Activated CD4-positive, alpha-beta memory T cell treated with anti-CD3 and anti-CD28 coated beads, Interleukin-2, amount 10 ng/mL, durations not matched to agents 7 days and 5 days (primary cell): ENCODE measurements at regions not wholly inside any gene's neighbourhood (a gene's known extent, or its start where the extent isn't known, plus 50 kb on each side); places are given as distances from the start of the nearest gene placed in this dataset.

Experiments
- CTCF ChIA-PET: fragments of 350-600 bp; sonication (Branson Sonifier 250); formaldehyde crosslinking; loops from one replicate; lab custom pipeline; 2021; ENCODE audit warnings: antibody characterized with exemption, inconsistent platforms; lab: Charles Lee
- POLR2A ChIA-PET: fragments of 350-600 bp; sonication (Branson Sonifier 250); formaldehyde crosslinking; loops from one replicate; lab custom pipeline; 2021; ENCODE audit warnings: antibody characterized with exemption; lab: Charles Lee
- DNase-seq: peaks from one replicate; pipeline ENCODE4 v3.0.0-alpha.2; 2020
- H3K27ac Mint-ChIP-seq: one replicate; pipeline ENCODE4 v1.8.0; 2021; ENCODE audit warnings: mild to moderate bottlenecking, mixed read lengths
- H3K27me3 Mint-ChIP-seq: one replicate; pipeline ENCODE4 v1.8.0; 2021; ENCODE audit warnings: mixed read lengths
- H3K36me3 Mint-ChIP-seq: one replicate; pipeline ENCODE4 v1.8.0; 2021; ENCODE audit warnings: low read depth, mixed read lengths
- H3K4me1 Mint-ChIP-seq: one replicate; pipeline ENCODE4 v1.8.0; 2021; ENCODE audit warnings: mixed read lengths
- H3K4me3 Mint-ChIP-seq: one replicate; pipeline ENCODE4 v1.8.0; 2021; ENCODE audit warnings: mild to moderate bottlenecking, mixed read lengths
- H3K9me3 Mint-ChIP-seq: one replicate; pipeline ENCODE4 v1.8.0; 2021; ENCODE audit warnings: mixed read lengths

GRCh38 chr22:47691152-47691895 lies 928.9 kb downstream of the TBC1D22A start:
- ChIA-PET CTCF (no interaction called here), POLR2A (no interaction called here)
- DNase-seq, result no peak
- no peaks in the 10 kb centered on the region for H3K4me1 Mint-ChIP-seq
- H3K27ac Mint-ChIP-seq, result no peak overlapping the region
- no peaks in the 10 kb centered on the region for H3K9me3 Mint-ChIP-seq
- no peaks in the 10 kb centered on the region for H3K27me3 Mint-ChIP-seq
- no peak overlapping the region for H3K4me3 Mint-ChIP-seq
- H3K36me3 Mint-ChIP-seq, result no peaks in the 10 kb centered on the region

GRCh38 chr22:47690586-47690985 lies 928.1 kb downstream of the TBC1D22A start:
- DNase-seq, result no peak
- H3K27ac Mint-ChIP-seq, result no peak overlapping the region
- ChIA-PET CTCF (no interaction called here), POLR2A (no interaction called here)
- H3K36me3 Mint-ChIP-seq, result no peaks in the 10 kb centered on the region
- no peaks in the 10 kb centered on the region for H3K9me3 Mint-ChIP-seq
- H3K4me3 Mint-ChIP-seq, result no peak overlapping the region
- no peaks in the 10 kb centered on the region for H3K27me3 Mint-ChIP-seq
- no peaks in the 10 kb centered on the region for H3K4me1 Mint-ChIP-seq

GRCh38 chr22:47690166-47690565 lies 927.7 kb downstream of the TBC1D22A start:
- Mint-ChIP-seq H3K4me1 (no peaks in the 10 kb centered on the region), H3K4me3 (no peak overlapping the region), H3K27ac (no peak overlapping the region), H3K9me3 (no peaks in the 10 kb centered on the region), H3K36me3 (no peaks in the 10 kb centered on the region), H3K27me3 (no peaks in the 10 kb centered on the region)
- POLR2A ChIA-PET, result no interaction called here
- DNase-seq, result no peak
- CTCF ChIA-PET, result no interaction called here

GRCh38 chr22:47687776-47688175 lies 925.3 kb downstream of the TBC1D22A start:
- Mint-ChIP-seq H3K36me3 (no peaks in the 10 kb centered on the region), H3K4me1 (no peaks in the 10 kb centered on the region), H3K27ac (no peak overlapping the region), H3K4me3 (no peak overlapping the region), H3K27me3 (no peaks in the 10 kb centered on the region), H3K9me3 (peaks cover 6% of the 10 kb centered on the region)
- no peak for DNase-seq
- ChIA-PET POLR2A (no interaction called here), CTCF (no interaction called here)

GRCh38 chr22:47687346-47687655 lies 924.9 kb downstream of the TBC1D22A start:
- CTCF ChIA-PET, result no interaction called here
- H3K36me3 Mint-ChIP-seq, result no peaks in the 10 kb centered on the region
- DNase-seq, result no peak
- POLR2A ChIA-PET, result no interaction called here
- no peaks in the 10 kb centered on the region for H3K27me3 Mint-ChIP-seq
- H3K27ac Mint-ChIP-seq, result no peak overlapping the region
- peaks cover 6% of the 10 kb centered on the region for H3K9me3 Mint-ChIP-seq
- H3K4me3 Mint-ChIP-seq, result no peak overlapping the region
- H3K4me1 Mint-ChIP-seq, result no peaks in the 10 kb centered on the region

GRCh38 chr22:47686594-47687345 lies 924.3 kb downstream of the TBC1D22A start:
- ChIA-PET POLR2A (no interaction called here), CTCF (no interaction called here)
- Mint-ChIP-seq H3K4me3 (no peak overlapping the region), H3K4me1 (no peaks in the 10 kb centered on the region), H3K36me3 (no peaks in the 10 kb centered on the region), H3K27me3 (no peaks in the 10 kb centered on the region), H3K27ac (no peak overlapping the region), H3K9me3 (peaks cover 6% of the 10 kb centered on the region)
- DNase-seq, result no peak

- Mint-ChIP-seq H3K27me3 (no peaks in the 10 kb centered on the region), H3K27ac (no peak overlapping the region), H3K36me3 (no peaks in the 10 kb centered on the region), H3K4me3 (no peak overlapping the region), H3K4me1 (no peaks in the 10 kb centered on the region), H3K9me3 (peaks cover 12% of the 10 kb centered on the region)
- ChIA-PET CTCF (no interaction called here), POLR2A (no interaction called here)
- no peak for DNase-seq
These were observed 919.1 kb downstream of the TBC1D22A start for GRCh38 chr22:47681411-47682165.

- Mint-ChIP-seq H3K9me3 (peaks cover 11% of the 10 kb centered on the region), H3K4me1 (no peaks in the 10 kb centered on the region), H3K27ac (no peak overlapping the region), H3K27me3 (no peaks in the 10 kb centered on the region), H3K36me3 (no peaks in the 10 kb centered on the region), H3K4me3 (no peak overlapping the region)
- POLR2A ChIA-PET, result no interaction called here
- CTCF ChIA-PET, result no interaction called here
- no peak for DNase-seq
These were observed 916.3 kb downstream of the TBC1D22A start for GRCh38 chr22:47678636-47679287.

GRCh38 chr22:47678048-47678447 lies 915.6 kb downstream of the TBC1D22A start:
- ChIA-PET CTCF (no interaction called here), POLR2A (no interaction called here)
- Mint-ChIP-seq H3K36me3 (no peaks in the 10 kb centered on the region), H3K27me3 (no peaks in the 10 kb centered on the region), H3K4me3 (no peak overlapping the region), H3K9me3 (peaks cover 6% of the 10 kb centered on the region), H3K4me1 (no peaks in the 10 kb centered on the region), H3K27ac (no peak overlapping the region)
- DNase-seq, result no peak

GRCh38 chr22:47676685-47677084 lies 914.2 kb downstream of the TBC1D22A start:
- POLR2A ChIA-PET, result no interaction called here
- H3K4me3 Mint-ChIP-seq, result no peak overlapping the region
- no peaks in the 10 kb centered on the region for H3K4me1 Mint-ChIP-seq
- no peaks in the 10 kb centered on the region for H3K36me3 Mint-ChIP-seq
- no peak for DNase-seq
- CTCF ChIA-PET, result no interaction called here
- peaks cover 5% of the 10 kb centered on the region for H3K9me3 Mint-ChIP-seq
- H3K27ac Mint-ChIP-seq, result no peak overlapping the region
- H3K27me3 Mint-ChIP-seq, result no peaks in the 10 kb centered on the region

- ChIA-PET CTCF (no interaction called here), POLR2A (no interaction called here)
- H3K4me3 Mint-ChIP-seq, result no peak overlapping the region
- H3K9me3 Mint-ChIP-seq, result no peaks in the 10 kb centered on the region
- DNase-seq, result no peak
- H3K27ac Mint-ChIP-seq, result no peak overlapping the region
- no peaks in the 10 kb centered on the region for H3K4me1 Mint-ChIP-seq
- no peaks in the 10 kb centered on the region for H3K27me3 Mint-ChIP-seq
- no peaks in the 10 kb centered on the region for H3K36me3 Mint-ChIP-seq
These were observed 912.1 kb downstream of the TBC1D22A start for GRCh38 chr22:47674600-47674999.

GRCh38 chr22:47673557-47673956 lies 911.1 kb downstream of the TBC1D22A start:
- POLR2A ChIA-PET, result no interaction called here
- H3K4me3 Mint-ChIP-seq, result no peak overlapping the region
- H3K27me3 Mint-ChIP-seq, result no peaks in the 10 kb centered on the region
- no peak for DNase-seq
- H3K27ac Mint-ChIP-seq, result no peak overlapping the region
- H3K36me3 Mint-ChIP-seq, result no peaks in the 10 kb centered on the region
- no peaks in the 10 kb centered on the region for H3K9me3 Mint-ChIP-seq
- H3K4me1 Mint-ChIP-seq, result no peaks in the 10 kb centered on the region
- CTCF ChIA-PET, result no interaction called here

GRCh38 chr22:47672526-47672925 lies 910.1 kb downstream of the TBC1D22A start:
- Mint-ChIP-seq H3K36me3 (no peaks in the 10 kb centered on the region), H3K27ac (no peak overlapping the region), H3K4me1 (no peaks in the 10 kb centered on the region), H3K4me3 (no peak overlapping the region), H3K27me3 (no peaks in the 10 kb centered on the region), H3K9me3 (no peaks in the 10 kb centered on the region)
- ChIA-PET POLR2A (no interaction called here), CTCF (no interaction called here)
- DNase-seq, result no peak
